AG09319 (cell line): ENCODE measurements at regions not wholly inside any gene's neighbourhood (a gene's known extent, or its start where the extent isn't known, plus 50 kb on each side); places are given as distances from the start of the nearest gene placed in this dataset.

Source experiments
- DNase-seq: peaks from one replicate; pipeline ENCODE4 v3.0.0-alpha.2; 2010; ENCODE audit warnings: low read depth; ENCODE audit errors: extremely low read depth
- CTCF ChIP-seq: IDR thresholded peaks from 2 replicates; pipeline ENCODE4 v1.5.1; 2011; ENCODE audit warnings: low read depth, mild to moderate bottlenecking, inconsistent platforms, low read length, moderate library complexity

- TF ChIP-seq CTCF = no peak
- no peak for DNase-seq
These were observed 928.0 kb downstream of the EFNB2 start for GRCh38 chr13:105607426-105607825.

- no peak for DNase-seq
- TF ChIP-seq CTCF = no peak
These were observed 928.4 kb downstream of the EFNB2 start for GRCh38 chr13:105607016-105607415.

GRCh38 chr13:105602956-105603670 is 932.3 kb downstream of the EFNB2 start:
- no peak for TF ChIP-seq CTCF
- DNase-seq = no peak

- no peak for TF ChIP-seq CTCF
- DNase-seq = no peak
These were observed 935.9 kb downstream of the EFNB2 start for GRCh38 chr13:105599477-105600037.

GRCh38 chr13:105598529-105598928 is 936.9 kb downstream of the EFNB2 start:
- no peak for TF ChIP-seq CTCF

GRCh38 chr13:105597573-105597972 is 937.9 kb downstream of the EFNB2 start:
- no peak for TF ChIP-seq CTCF
- no peak for DNase-seq

More at GRCh38 chr13:105598529-105598928, 936.9 kb downstream of the EFNB2 start:
- DNase-seq = no peak

- no peak for TF ChIP-seq CTCF
- DNase-seq = no peak
These were observed 940.0 kb downstream of the EFNB2 start for GRCh38 chr13:105595471-105595870.
